Esophagus muscularis mucosa (tissue), 4 donors: ENCODE measurements at regions not wholly inside any gene's neighbourhood (a gene's known extent, or its start where the extent isn't known, plus 50 kb on each side); places are given as distances from the start of the nearest gene placed in this dataset.

ENCODE experiments used
- EP300 ChIP-seq: sonication (generic); formaldehyde crosslinking; IDR thresholded peaks from one replicate; pipeline ENCODE4 v1.6.1; 2017; ENCODE audit warnings: antibody characterized with exemption
- POLR2A ChIP-seq: fragments of 450-650 bp; IDR thresholded peaks from one replicate; pipeline ENCODE4 v1.6.1; 2017; ENCODE audit warnings: antibody characterized with exemption, moderate library complexity, mild to moderate bottlenecking, low read depth
- TF ChIP-seq, protein P1 (sequence below), 3 experiments: fragments of 200-600 bp in 2 of 3; fragments of 450-650 bp in 1 of 3; sonication (generic) in 2 of 3; IDR thresholded peaks; one replicate each; pipeline ENCODE4 v1.5.1; 2017 to 2019; ENCODE audit warnings: antibody characterized with exemption in 3 of 3, mild to moderate bottlenecking in 2 of 3, moderate library complexity in 1 of 3

DNA sequence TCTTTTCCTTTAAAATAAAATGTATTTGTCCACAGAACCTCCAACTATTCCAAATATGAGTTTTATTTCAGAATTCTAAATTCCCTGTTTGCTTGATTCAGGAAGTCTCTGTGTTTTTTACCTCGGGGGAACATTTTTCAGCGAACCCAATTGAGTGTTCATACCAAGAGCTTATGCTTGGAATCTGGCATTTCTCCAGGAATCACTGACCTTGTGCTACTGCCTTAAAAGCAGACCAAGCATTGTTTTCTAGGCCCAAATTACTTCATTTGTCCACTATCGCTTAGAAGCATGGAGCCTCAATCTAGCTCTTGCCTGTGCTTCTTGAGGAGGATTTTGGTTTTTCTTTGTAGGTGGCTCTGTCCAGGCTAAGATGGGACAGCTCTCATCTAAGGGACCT is 59.4 kb downstream of the EBLN1 start:
- TF ChIP-seq, protein P1, sequence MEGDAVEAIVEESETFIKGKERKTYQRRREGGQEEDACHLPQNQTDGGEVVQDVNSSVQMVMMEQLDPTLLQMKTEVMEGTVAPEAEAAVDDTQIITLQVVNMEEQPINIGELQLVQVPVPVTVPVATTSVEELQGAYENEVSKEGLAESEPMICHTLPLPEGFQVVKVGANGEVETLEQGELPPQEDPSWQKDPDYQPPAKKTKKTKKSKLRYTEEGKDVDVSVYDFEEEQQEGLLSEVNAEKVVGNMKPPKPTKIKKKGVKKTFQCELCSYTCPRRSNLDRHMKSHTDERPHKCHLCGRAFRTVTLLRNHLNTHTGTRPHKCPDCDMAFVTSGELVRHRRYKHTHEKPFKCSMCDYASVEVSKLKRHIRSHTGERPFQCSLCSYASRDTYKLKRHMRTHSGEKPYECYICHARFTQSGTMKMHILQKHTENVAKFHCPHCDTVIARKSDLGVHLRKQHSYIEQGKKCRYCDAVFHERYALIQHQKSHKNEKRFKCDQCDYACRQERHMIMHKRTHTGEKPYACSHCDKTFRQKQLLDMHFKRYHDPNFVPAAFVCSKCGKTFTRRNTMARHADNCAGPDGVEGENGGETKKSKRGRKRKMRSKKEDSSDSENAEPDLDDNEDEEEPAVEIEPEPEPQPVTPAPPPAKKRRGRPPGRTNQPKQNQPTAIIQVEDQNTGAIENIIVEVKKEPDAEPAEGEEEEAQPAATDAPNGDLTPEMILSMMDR (IDR thresholded peaks at IDR 0.05) = no peak
- TF ChIP-seq POLR2A (no peak), EP300 (no peak)
